Gastrocnemius medialis (tissue), 4 donors: ENCODE measurements at regions not wholly inside any gene's neighbourhood (a gene's known extent, or its start where the extent isn't known, plus 50 kb on each side); places are given as distances from the start of the nearest gene placed in this dataset.
"Not testable (repeated sequence)": the region's sequence is repeated elsewhere in the genome, so short reads cannot be mapped to it uniquely, and the experiment has no call there.

Experiments
- ATAC-seq, 2 donors: fragments of 150-250 bp; one replicate each; pipeline ENCODE4 v1.9.1; 2016
- DNase-seq, 2 donors: peaks; one replicate each; pipeline ENCODE4 v3.0.0-alpha.2; 2019
- H3K27ac ChIP-seq, 4 donors: fragments of 200-600 bp; sonication (generic); 1 replicate in 1 of 4; 2 replicates in 3 of 4; pipeline ENCODE4 v1.5.1; 2016 to 2018; ENCODE audit warnings: mild to moderate bottlenecking in 2 of 4, moderate library complexity in 1 of 4
- H3K27me3 ChIP-seq, 3 donors: fragments of 200-600 bp; sonication (generic) in 2 of 3; 1 replicate in 1 of 3; 2 replicates in 2 of 3; pipeline versions ENCODE4 v1.5.1 to v1.6.0; 2016 to 2019; ENCODE audit warnings: mild to moderate bottlenecking in 1 of 3, moderate library complexity in 1 of 3
- H3K36me3 ChIP-seq, 2 donors: fragments of 200-600 bp; sonication (generic) in 1 of 2; one replicate each; pipeline ENCODE4 v1.5.1; 2017 to 2018
- H3K4me1 ChIP-seq, 2 donors: fragments of 200-600 bp; sonication (generic) in 1 of 2; one replicate each; pipeline ENCODE4 v1.5.1; 2016 to 2017; ENCODE audit warnings: mild to moderate bottlenecking in 2 of 2
- H3K4me3 ChIP-seq, 4 donors: fragments of 200-600 bp; sonication (generic) in 3 of 4; 1 replicate in 1 of 4; 2 replicates in 3 of 4; pipeline ENCODE4 v1.5.1; 2016 to 2019; ENCODE audit warnings: mild to moderate bottlenecking in 2 of 4
- H3K9me3 ChIP-seq, 3 donors: fragments of 200-600 bp; sonication (generic) in 2 of 3; 1 replicate in 1 of 3; 2 replicates in 2 of 3; pipeline ENCODE4 v1.5.1; 2016 to 2019
- POLR2A ChIP-seq, 2 donors: fragments of 450-650 bp; IDR thresholded peaks; one replicate each; pipeline ENCODE4 v1.6.1; 2017; ENCODE audit warnings: antibody characterized with exemption in 2 of 2, mild to moderate bottlenecking in 2 of 2, moderate library complexity in 2 of 2
- in situ Hi-C, 4 donors: fragments of 200-750 bp; cut with MboI; loops; one replicate each; pipeline versions ENCODE4 v1.15.0 to v1.8.0; 2017; ENCODE audit warnings: low sequenced_read_pairs in 4 of 4
- intact Hi-C: fragments of 100-400 bp; cut with DNase I; formaldehyde crosslinking; loops from one replicate; pipeline ENCODE4 v1.15.1; 2023; ENCODE audit warnings: low total_unique reads
- TF ChIP-seq, protein P1 (sequence below), 5 experiments: fragments of 450-650 bp in 3 of 5; fragments of 200-600 bp in 2 of 5; sonication (generic) in 2 of 5; IDR thresholded peaks in 4 of 5; conservative IDR thresholded peaks in 1 of 5; 1 replicate in 4 of 5; 2 replicates in 1 of 5; pipeline ENCODE4 v1.5.1; 2016 to 2019; ENCODE audit warnings: antibody characterized with exemption in 5 of 5, mild to moderate bottlenecking in 3 of 5, moderate library complexity in 3 of 5

DNA sequence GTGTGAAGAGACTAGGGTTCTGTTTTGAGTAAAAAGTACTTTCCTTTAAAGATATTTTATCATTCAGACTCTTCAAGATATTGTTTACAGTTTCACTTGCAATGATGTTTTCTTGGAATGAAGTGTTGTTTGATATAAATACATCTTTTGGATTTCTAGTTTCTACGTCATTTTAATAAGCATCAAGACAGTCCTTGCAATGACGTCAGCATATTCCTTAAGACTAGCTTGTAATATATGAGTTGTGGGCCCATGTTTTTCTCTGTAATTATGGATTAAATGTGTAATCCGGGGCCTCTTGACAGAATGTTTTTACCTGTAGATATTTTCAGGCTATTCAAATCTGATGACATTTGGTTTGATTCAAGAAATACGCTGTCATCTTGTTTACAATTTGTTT, 66.1 kb downstream of the RBMX2 start:
- Histone ChIP-seq H3K4me3 (no peak overlapping the region), H3K4me1 (no peaks in the 10 kb centered on the region), H3K36me3 (no peaks in the 10 kb centered on the region), H3K27ac (no peak overlapping the region), H3K27me3 (no peaks in the 10 kb centered on the region), H3K9me3 (no peaks in the 10 kb centered on the region)
- intact Hi-C loops, result no loop called here
- in situ Hi-C loops, result no loop called here
- ATAC-seq (no peak), DNase-seq (no peak)
- no peak for TF ChIP-seq POLR2A (IDR thresholded peaks at IDR 0.05)
- TF ChIP-seq, protein P1, sequence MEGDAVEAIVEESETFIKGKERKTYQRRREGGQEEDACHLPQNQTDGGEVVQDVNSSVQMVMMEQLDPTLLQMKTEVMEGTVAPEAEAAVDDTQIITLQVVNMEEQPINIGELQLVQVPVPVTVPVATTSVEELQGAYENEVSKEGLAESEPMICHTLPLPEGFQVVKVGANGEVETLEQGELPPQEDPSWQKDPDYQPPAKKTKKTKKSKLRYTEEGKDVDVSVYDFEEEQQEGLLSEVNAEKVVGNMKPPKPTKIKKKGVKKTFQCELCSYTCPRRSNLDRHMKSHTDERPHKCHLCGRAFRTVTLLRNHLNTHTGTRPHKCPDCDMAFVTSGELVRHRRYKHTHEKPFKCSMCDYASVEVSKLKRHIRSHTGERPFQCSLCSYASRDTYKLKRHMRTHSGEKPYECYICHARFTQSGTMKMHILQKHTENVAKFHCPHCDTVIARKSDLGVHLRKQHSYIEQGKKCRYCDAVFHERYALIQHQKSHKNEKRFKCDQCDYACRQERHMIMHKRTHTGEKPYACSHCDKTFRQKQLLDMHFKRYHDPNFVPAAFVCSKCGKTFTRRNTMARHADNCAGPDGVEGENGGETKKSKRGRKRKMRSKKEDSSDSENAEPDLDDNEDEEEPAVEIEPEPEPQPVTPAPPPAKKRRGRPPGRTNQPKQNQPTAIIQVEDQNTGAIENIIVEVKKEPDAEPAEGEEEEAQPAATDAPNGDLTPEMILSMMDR (IDR thresholded peaks at IDR 0.05 in 4 of 5, conservative IDR thresholded peaks at IDR 0.05 in 1 of 5), result no peak

DNA sequence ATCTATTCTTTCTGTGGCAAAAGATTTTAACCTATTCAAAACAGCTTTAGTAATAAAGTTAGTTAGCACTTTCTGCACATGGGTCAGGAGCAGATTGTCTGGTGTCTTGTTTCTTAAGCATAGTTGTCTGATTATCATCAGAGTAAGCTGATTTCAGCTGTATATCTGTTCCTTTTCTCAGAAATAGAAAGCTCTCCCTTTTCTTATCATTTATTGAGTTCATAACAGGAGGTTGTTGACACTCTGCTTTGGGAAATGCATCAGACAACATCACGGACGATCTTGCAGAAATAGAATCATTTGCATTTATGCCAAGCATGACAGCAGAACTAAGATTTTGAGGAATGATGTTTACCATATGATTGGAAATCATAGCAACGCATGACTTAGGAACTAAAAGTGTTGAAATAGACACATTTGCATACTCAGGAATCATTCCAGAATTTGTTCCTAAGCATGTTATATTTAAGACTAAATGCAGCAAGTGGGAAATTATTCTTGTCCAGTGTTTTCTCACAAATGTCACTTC, 66.7 kb downstream of the RBMX2 start:
- H3K4me3 ChIP-seq, result no peak overlapping the region
- no peak overlapping the region for H3K27ac ChIP-seq
- H3K9me3 ChIP-seq, result no peaks in the 10 kb centered on the region
- TF ChIP-seq, protein P1 (IDR thresholded peaks at IDR 0.05 in 4 of 5, conservative IDR thresholded peaks at IDR 0.05 in 1 of 5), result no peak
- no peak for TF ChIP-seq POLR2A (IDR thresholded peaks at IDR 0.05)
- H3K4me1 ChIP-seq, result no peaks in the 10 kb centered on the region
- DNase-seq, result no peak
- no peak for ATAC-seq
- in situ Hi-C loops (no loop called here), intact Hi-C loops (no loop called here)
- H3K27me3 ChIP-seq, result no peaks in the 10 kb centered on the region
- no peaks in the 10 kb centered on the region for H3K36me3 ChIP-seq

DNA sequence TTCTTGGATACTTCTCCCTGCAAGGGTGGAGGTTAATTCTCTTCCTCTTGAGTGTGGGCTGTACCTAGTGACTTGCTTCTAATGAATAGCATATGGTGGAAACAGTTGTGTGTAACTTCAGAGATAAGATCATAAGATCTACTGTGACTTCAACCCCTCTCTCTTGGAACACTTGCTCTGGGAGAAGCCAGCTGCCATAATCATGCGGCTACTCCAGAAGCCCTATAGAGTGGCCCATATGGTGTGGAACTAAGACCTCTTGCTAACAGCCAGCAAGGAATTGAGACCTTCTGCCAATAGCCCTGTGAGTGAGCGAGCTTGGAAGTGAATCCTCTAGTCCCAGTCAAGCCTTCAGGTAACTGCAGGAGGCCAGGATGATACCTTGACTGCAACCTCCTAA, 81.1 kb downstream of the RBMX2 start:
- TF ChIP-seq POLR2A (IDR thresholded peaks at IDR 0.05), result no peak
- TF ChIP-seq, protein P1 (IDR thresholded peaks at IDR 0.05 in 4 of 5, conservative IDR thresholded peaks at IDR 0.05 in 1 of 5), result no peak
- no peak for DNase-seq
- Histone ChIP-seq H3K9me3 (no peaks in the 10 kb centered on the region), H3K27ac (no peak overlapping the region), H3K27me3 (no peaks in the 10 kb centered on the region), H3K36me3 (no peaks in the 10 kb centered on the region), H3K4me3 (no peak overlapping the region), H3K4me1 (no peaks in the 10 kb centered on the region)
- no peak for ATAC-seq
- in situ Hi-C loops, result no loop called here
- intact Hi-C loops, result no loop called here

DNA sequence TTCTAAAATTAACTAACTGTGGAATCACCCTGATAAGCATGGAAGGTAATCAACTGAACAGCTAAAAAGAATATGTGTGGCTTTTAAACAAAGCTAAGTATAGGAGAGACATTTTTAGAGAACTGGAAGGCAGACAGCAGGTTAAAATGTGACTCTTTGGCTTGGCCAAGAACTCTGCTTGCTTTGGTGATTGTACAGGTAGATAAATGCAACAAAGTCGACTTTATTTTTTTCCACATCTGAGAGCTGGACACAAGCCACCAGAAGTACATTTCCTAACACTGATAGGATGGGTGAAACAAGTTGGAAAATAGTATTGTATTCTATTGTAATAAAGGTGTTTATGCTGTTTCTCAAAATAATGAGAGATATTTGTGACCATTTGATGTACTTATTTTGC, 84.1 kb downstream of the RBMX2 start:
- ATAC-seq, result no peak
- no peak for DNase-seq
- intact Hi-C loops, result no loop called here
- Histone ChIP-seq H3K27me3 (no peaks in the 10 kb centered on the region), H3K27ac (no peak overlapping the region), H3K9me3 (no peaks in the 10 kb centered on the region), H3K4me1 (no peaks in the 10 kb centered on the region), H3K4me3 (no peak overlapping the region), H3K36me3 (no peaks in the 10 kb centered on the region)
- in situ Hi-C loops, result no loop called here
- no peak for TF ChIP-seq POLR2A (IDR thresholded peaks at IDR 0.05)
- TF ChIP-seq, protein P1 (IDR thresholded peaks at IDR 0.05 in 4 of 5, conservative IDR thresholded peaks at IDR 0.05 in 1 of 5), result no peak

DNA sequence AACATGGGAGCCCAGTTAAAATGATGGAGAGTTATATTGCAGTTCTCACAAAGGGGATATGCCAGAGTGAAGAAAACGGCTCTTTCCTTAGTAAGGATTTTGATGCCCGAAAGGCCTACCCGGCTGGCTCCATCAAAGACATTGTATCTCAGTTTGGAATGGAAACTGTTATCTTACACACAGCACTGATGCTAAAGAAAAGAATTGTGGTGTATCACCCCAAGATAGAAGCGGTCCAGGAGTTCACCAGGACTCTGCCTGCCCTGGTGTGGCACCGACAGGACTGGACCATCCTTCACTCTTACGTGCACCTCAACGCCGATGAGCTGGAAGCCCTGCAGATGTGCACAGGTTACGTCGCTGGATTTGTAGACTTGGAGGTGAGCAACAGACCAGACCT, 93.7 kb downstream of the RBMX2 start:
- in situ Hi-C loops, DNase-seq, ATAC-seq, H3K4me1 ChIP-seq, H3K36me3 ChIP-seq, H3K9me3 ChIP-seq, intact Hi-C loops, H3K27ac ChIP-seq, H3K4me3 ChIP-seq, H3K27me3 ChIP-seq: not testable (repeated sequence)
